Colonic mucosa (tissue), 4 donors: ENCODE measurements at regions not wholly inside any gene's neighbourhood (a gene's known extent, or its start where the extent isn't known, plus 50 kb on each side); places are given as distances from the start of the nearest gene placed in this dataset.

Experiments used
- DNase-seq: peaks from one replicate; pipeline ENCODE4 v3.0.0-alpha.2; 2020
- H3K27ac ChIP-seq: fragments of 200-600 bp; one replicate; pipeline ENCODE4 v1.8.0; 2021
- H3K27me3 ChIP-seq: fragments of 200-600 bp; one replicate; pipeline ENCODE4 v1.8.0; 2021
- H3K36me3 ChIP-seq: fragments of 200-600 bp; one replicate; pipeline ENCODE4 v1.8.0; 2021
- H3K4me1 ChIP-seq: fragments of 200-600 bp; one replicate; pipeline ENCODE4 v1.8.0; 2021; ENCODE audit warnings: mild to moderate bottlenecking
- H3K4me3 ChIP-seq: fragments of 200-600 bp; one replicate; pipeline ENCODE4 v1.8.0; 2021
- H3K9ac ChIP-seq, 2 donors: one replicate each; pipeline ENCODE4 v1.7.0; 2013; ENCODE audit warnings: control low read depth in 2 of 2, low read depth in 2 of 2, low read length in 2 of 2
- H3K9me3 ChIP-seq: fragments of 200-600 bp; one replicate; pipeline ENCODE4 v1.8.0; 2021
- intact Hi-C: fragments of 100-400 bp; cut with DNase I; formaldehyde crosslinking; loops from one replicate; pipeline ENCODE4 v1.14.1; 2022
- TF ChIP-seq, protein P1 (sequence below): fragments of 200-600 bp; IDR thresholded peaks from one replicate; pipeline ENCODE4 v1.8.0; 2022; ENCODE audit warnings: antibody characterized with exemption, mild to moderate bottlenecking
- donor health status: healthy.
- donor health status: DM: no; HTN: no; CAD: no.
- donor health status: DM: no; HTN: no; CAD: no.

DNA sequence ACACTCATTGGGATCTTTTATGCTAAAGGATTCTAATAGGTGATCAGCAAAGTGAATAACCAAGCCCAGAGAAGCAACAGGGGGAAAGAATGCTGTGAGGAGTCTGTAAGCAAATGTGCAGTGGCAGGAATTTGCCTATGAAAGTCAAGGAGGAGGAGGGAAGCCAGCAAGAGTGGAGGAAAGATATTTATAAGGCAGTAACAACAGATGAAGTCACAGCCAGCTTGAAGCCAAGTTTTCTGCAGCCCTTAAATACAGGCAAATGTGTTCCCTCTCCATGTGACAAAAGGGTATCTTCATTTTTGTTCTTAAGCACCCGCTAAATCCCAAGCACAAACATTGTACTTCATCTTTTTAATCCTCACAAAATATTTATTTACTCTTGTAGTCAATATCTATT, 275.0 kb upstream of the CLNK start:
- intact Hi-C loops, result no loop called here
- no peak for DNase-seq
- TF ChIP-seq, protein P1, sequence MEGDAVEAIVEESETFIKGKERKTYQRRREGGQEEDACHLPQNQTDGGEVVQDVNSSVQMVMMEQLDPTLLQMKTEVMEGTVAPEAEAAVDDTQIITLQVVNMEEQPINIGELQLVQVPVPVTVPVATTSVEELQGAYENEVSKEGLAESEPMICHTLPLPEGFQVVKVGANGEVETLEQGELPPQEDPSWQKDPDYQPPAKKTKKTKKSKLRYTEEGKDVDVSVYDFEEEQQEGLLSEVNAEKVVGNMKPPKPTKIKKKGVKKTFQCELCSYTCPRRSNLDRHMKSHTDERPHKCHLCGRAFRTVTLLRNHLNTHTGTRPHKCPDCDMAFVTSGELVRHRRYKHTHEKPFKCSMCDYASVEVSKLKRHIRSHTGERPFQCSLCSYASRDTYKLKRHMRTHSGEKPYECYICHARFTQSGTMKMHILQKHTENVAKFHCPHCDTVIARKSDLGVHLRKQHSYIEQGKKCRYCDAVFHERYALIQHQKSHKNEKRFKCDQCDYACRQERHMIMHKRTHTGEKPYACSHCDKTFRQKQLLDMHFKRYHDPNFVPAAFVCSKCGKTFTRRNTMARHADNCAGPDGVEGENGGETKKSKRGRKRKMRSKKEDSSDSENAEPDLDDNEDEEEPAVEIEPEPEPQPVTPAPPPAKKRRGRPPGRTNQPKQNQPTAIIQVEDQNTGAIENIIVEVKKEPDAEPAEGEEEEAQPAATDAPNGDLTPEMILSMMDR, result no peak
- Histone ChIP-seq H3K9me3 (no peaks in the 10 kb centered on the region), H3K9ac (no peak overlapping the region), H3K4me3 (no peak overlapping the region), H3K4me1 (no peaks in the 10 kb centered on the region), H3K36me3 (no peaks in the 10 kb centered on the region), H3K27me3 (no peaks in the 10 kb centered on the region), H3K27ac (no peak overlapping the region)

DNA sequence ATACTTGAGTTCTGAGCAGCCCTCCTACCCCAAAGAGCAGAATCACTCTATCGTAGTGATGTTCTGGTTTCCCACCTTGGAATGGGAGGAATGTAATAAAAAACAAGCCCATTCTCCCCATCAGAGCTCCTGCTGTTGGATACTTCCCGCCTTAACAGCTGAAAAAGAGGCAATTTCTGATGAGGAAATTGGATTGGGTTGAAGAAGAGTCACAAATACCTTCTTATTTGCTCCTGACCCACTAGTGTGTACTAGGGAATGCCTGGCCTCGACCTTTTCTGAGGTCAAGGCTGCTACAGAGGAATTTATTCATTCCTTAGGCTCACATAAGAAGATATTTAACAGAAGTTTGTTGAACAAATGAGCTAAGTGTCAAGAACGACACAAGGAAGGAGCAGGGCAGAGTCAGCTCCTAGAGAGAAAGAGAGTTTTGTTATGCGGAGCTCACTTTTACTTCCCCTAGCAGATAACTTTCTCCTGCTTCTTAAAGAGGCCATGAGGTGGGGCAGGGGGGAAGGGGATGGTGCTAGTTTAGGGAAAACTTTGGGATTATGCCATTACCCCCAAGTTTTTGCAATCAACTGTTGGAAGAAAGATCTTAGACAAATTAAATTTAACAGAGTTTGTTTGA, 273.8 kb upstream of the CLNK start:
- Histone ChIP-seq H3K9me3 (no peaks in the 10 kb centered on the region), H3K36me3 (no peaks in the 10 kb centered on the region), H3K27ac (no peak overlapping the region), H3K4me3 (no peak overlapping the region), H3K4me1 (no peaks in the 10 kb centered on the region), H3K27me3 (no peaks in the 10 kb centered on the region), H3K9ac (no peak overlapping the region)
- TF ChIP-seq, protein P1, result no peak
- intact Hi-C loops, result no loop called here
- DNase-seq, result no peak

DNA sequence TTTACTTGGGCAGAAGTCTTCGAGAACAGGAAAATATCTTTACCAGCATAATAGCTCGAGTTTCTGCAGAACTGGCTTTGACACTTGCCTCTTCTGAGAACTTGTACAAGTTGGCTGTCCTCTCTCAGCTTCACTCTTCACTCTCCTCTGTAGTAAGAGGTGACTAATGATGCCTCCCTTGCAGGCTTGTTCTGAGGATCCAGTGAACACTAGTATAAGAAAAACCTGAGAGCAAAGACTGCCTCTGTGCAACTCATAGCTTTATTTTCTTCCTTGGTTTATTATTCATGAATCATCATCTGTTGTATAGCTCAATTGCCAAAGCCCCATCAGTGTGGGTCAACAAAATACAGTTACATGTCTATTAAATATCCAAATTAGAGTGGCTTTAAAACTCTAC, 266.7 kb upstream of the CLNK start:
- H3K27ac ChIP-seq, result no peak overlapping the region
- H3K27me3 ChIP-seq, result no peaks in the 10 kb centered on the region
- no peak overlapping the region for H3K9ac ChIP-seq
- H3K36me3 ChIP-seq, result no peaks in the 10 kb centered on the region
- intact Hi-C loops, result no loop called here
- H3K4me3 ChIP-seq, result no peak overlapping the region
- TF ChIP-seq, protein P1, result no peak
- no peaks in the 10 kb centered on the region for H3K4me1 ChIP-seq
- DNase-seq, result no peak
- H3K9me3 ChIP-seq, result no peaks in the 10 kb centered on the region

DNA sequence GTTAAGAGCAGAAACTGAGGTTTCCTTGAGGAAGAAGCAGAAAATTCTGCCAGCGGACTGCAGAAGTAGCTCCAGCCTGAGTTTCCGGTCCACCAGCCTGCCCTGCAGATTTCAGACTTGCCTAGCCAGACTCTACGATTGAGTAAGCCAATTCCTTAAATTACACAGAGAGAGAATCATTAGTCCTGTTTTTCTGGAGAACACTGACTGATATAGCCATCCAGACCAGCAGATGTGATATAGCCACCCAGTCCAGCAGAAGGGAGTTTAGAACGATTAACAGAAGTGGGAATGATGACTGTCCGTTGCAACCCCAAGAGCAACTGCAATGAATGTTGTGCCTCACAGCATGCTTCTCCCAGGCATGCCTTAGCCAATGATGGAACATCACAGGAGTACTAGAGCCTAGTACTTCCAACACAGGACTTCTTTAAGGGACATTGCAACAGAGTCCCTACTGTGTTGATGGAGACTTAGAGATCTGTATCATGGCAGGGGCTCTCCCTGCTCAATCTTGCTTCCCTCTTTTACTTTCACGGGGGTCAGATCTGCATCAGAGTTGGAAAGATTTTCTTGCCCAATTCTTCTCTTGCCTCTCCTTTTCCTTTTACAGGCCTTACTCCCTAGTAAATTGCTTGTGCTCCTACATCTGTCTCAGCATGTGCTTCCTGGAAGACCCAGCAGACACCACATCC, 264.6 kb upstream of the CLNK start:
- H3K9me3 ChIP-seq, result no peaks in the 10 kb centered on the region
- no peaks in the 10 kb centered on the region for H3K4me1 ChIP-seq
- no peak overlapping the region for H3K27ac ChIP-seq
- no peak overlapping the region for H3K9ac ChIP-seq
- intact Hi-C loops, result no loop called here
- no peak overlapping the region for H3K4me3 ChIP-seq
- H3K27me3 ChIP-seq, result no peaks in the 10 kb centered on the region
- DNase-seq, result no peak
- no peaks in the 10 kb centered on the region for H3K36me3 ChIP-seq
- TF ChIP-seq, protein P1, result no peak

DNA sequence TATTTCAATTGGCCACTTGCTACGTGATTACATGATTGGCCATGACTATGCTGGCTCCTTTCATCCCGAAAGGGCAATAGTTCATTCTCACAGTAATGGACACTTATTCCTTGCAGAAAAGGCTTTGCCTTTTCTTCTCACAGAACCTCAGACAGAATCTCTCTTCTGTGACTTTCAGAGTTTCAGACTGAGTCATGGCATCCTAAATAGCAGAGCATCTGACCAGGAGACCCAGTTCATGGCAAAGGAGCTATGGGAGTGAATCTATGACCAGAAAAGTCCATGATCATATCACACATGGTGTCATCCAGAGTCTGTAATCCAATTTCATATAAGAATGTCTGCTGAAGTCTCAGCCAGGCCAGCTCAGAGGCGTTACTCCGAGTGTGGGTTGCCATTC, 263.3 kb upstream of the CLNK start:
- no peak for DNase-seq
- no peaks in the 10 kb centered on the region for H3K27me3 ChIP-seq
- H3K36me3 ChIP-seq, result no peaks in the 10 kb centered on the region
- H3K4me3 ChIP-seq, result no peak overlapping the region
- TF ChIP-seq, protein P1, result no peak
- no peak overlapping the region for H3K9ac ChIP-seq
- no peak overlapping the region for H3K27ac ChIP-seq
- H3K4me1 ChIP-seq, result no peaks in the 10 kb centered on the region
- intact Hi-C loops, result no loop called here
- H3K9me3 ChIP-seq, result no peaks in the 10 kb centered on the region
